ENCODE measurements at regions not wholly inside any gene's neighbourhood (a gene's known extent, or its start where the extent isn't known, plus 50 kb on each side); places are given as distances from the start of the nearest gene placed in this dataset.

- no peaks in the 10 kb centered on the region for H3K36me3 ChIP-seq
Measured at GRCh38 chr14:83923842-83924241, 1606.1 kb upstream of the FLRT2 start.

GRCh38 chr14:83924259-83924658 lies 1605.7 kb upstream of the FLRT2 start:
- H3K4me1 ChIP-seq, result no peaks in the 10 kb centered on the region
- no peaks in the 10 kb centered on the region for H3K27me3 ChIP-seq
- H3K9me3 ChIP-seq, result no peaks in the 10 kb centered on the region
- no peak for DNase-seq (ENCODE audit: extremely low spot score in 2 of 2)
- H3K36me3 ChIP-seq, result no peaks in the 10 kb centered on the region
- H3K27ac ChIP-seq, result no peak overlapping the region
- intact Hi-C loops (cut with DNase I), result no loop called here
- H3K4me3 ChIP-seq, result no peak overlapping the region
- TF ChIP-seq CTCF (IDR thresholded peaks at IDR 0.05) (no peak), POLR2AphosphoS5 (IDR thresholded peaks at IDR 0.05; ENCODE audit: insufficient read depth in 1 of 2, low read depth in 1 of 2) (no peak), POLR2A (IDR thresholded peaks at IDR 0.05) (no peak)

More at GRCh38 chr14:83923842-83924241, 1606.1 kb upstream of the FLRT2 start:
- DNase-seq (ENCODE audit: extremely low spot score in 2 of 2), result no peak
- Histone ChIP-seq H3K27ac (no peak overlapping the region), H3K4me1 (no peaks in the 10 kb centered on the region), H3K9me3 (no peaks in the 10 kb centered on the region), H3K4me3 (no peak overlapping the region), H3K27me3 (no peaks in the 10 kb centered on the region)
- intact Hi-C loops (cut with DNase I), result no loop called here
- TF ChIP-seq POLR2AphosphoS5 (IDR thresholded peaks at IDR 0.05; ENCODE audit: insufficient read depth in 1 of 2, low read depth in 1 of 2) (no peak), POLR2A (IDR thresholded peaks at IDR 0.05) (no peak), CTCF (IDR thresholded peaks at IDR 0.05) (no peak)

- Histone ChIP-seq H3K27me3 (no peaks in the 10 kb centered on the region), H3K36me3 (no peaks in the 10 kb centered on the region), H3K4me1 (no peaks in the 10 kb centered on the region), H3K4me3 (no peak overlapping the region), H3K9me3 (no peaks in the 10 kb centered on the region), H3K27ac (no peak overlapping the region)
- intact Hi-C loops (cut with DNase I), result no loop called here
- DNase-seq (ENCODE audit: extremely low spot score in 2 of 2), result no peak
- no peak for TF ChIP-seq POLR2AphosphoS5 (IDR thresholded peaks at IDR 0.05; ENCODE audit: insufficient read depth in 1 of 2, low read depth in 1 of 2)
- TF ChIP-seq CTCF (IDR thresholded peaks at IDR 0.05), result no peak
- TF ChIP-seq POLR2A (IDR thresholded peaks at IDR 0.05), result no peak
Measured at GRCh38 chr14:83940253-83940652, 1589.7 kb upstream of the FLRT2 start.

- intact Hi-C loops (cut with DNase I), result no loop called here
- TF ChIP-seq CTCF (IDR thresholded peaks at IDR 0.05) (no peak), POLR2A (IDR thresholded peaks at IDR 0.05) (no peak), POLR2AphosphoS5 (IDR thresholded peaks at IDR 0.05; ENCODE audit: insufficient read depth in 1 of 2, low read depth in 1 of 2) (no peak)
- Histone ChIP-seq H3K9me3 (no peaks in the 10 kb centered on the region), H3K36me3 (no peaks in the 10 kb centered on the region), H3K4me1 (no peaks in the 10 kb centered on the region), H3K27me3 (no peaks in the 10 kb centered on the region), H3K27ac (no peak overlapping the region), H3K4me3 (no peak overlapping the region)
- no peak for DNase-seq (ENCODE audit: extremely low spot score in 2 of 2)
Measured at GRCh38 chr14:83958359-83958758, 1571.6 kb upstream of the FLRT2 start.

GRCh38 chr14:83960832-83961512 lies 1569.0 kb upstream of the FLRT2 start:
- Histone ChIP-seq H3K9me3 (no peaks in the 10 kb centered on the region), H3K4me3 (no peak overlapping the region), H3K4me1 (no peaks in the 10 kb centered on the region), H3K27ac (no peak overlapping the region), H3K27me3 (no peaks in the 10 kb centered on the region), H3K36me3 (no peaks in the 10 kb centered on the region)
- no peak for TF ChIP-seq POLR2A (IDR thresholded peaks at IDR 0.05)
- no peak for TF ChIP-seq POLR2AphosphoS5 (IDR thresholded peaks at IDR 0.05; ENCODE audit: insufficient read depth in 1 of 2, low read depth in 1 of 2)
- TF ChIP-seq CTCF (IDR thresholded peaks at IDR 0.05), result no peak
- intact Hi-C loops (cut with DNase I), result no loop called here
- no peak for DNase-seq (ENCODE audit: extremely low spot score in 2 of 2)

Measured in vagina (tissue), 2 donors.